KMS-11 (cell line): ENCODE measurements at regions not wholly inside any gene's neighbourhood (a gene's known extent, or its start where the extent isn't known, plus 50 kb on each side); places are given as distances from the start of the nearest gene placed in this dataset.

Source experiments
- H2AFZ ChIP-seq: fragments of 200-600 bp; sonication (generic); 2 replicates; pipeline ENCODE4 v1.6.1; 2016; ENCODE audit warnings: antibody characterized with exemption, mixed run types, low read depth
- H3K27ac ChIP-seq: fragments of 200-600 bp; sonication (generic); 2 replicates; pipeline ENCODE4 v1.6.1; 2016; ENCODE audit warnings: mild to moderate bottlenecking, mixed run types
- H3K27me3 ChIP-seq: fragments of 200-600 bp; sonication (generic); 2 replicates; pipeline ENCODE4 v1.6.1; 2017; ENCODE audit warnings: mild to moderate bottlenecking, low read depth, mixed run types, moderate library complexity; ENCODE audit not compliant: insufficient read depth
- H3K36me3 ChIP-seq: fragments of 200-600 bp; sonication (generic); 2 replicates; pipeline ENCODE4 v1.6.1; 2017; ENCODE audit warnings: mild to moderate bottlenecking, mixed run types; ENCODE audit not compliant: insufficient read depth
- H3K4me1 ChIP-seq: fragments of 200-600 bp; sonication (generic); 2 replicates; pipeline ENCODE4 v1.6.1; 2016; ENCODE audit warnings: mild to moderate bottlenecking, low read depth, mixed run types; ENCODE audit not compliant: poor library complexity, severe bottlenecking
- H3K4me2 ChIP-seq: fragments of 200-600 bp; sonication (generic); 2 replicates; pipeline ENCODE4 v1.7.0; 2016; ENCODE audit warnings: mild to moderate bottlenecking, mixed run types
- H3K4me3 ChIP-seq: fragments of 200-600 bp; sonication (generic); IDR thresholded peaks from 2 replicates; pipeline ENCODE4 v1.6.1; 2017; ENCODE audit warnings: low read depth, low read length, mixed read lengths; ENCODE audit not compliant: insufficient read depth
- H3K79me2 ChIP-seq: fragments of 200-600 bp; sonication (generic); 2 replicates; pipeline ENCODE4 v1.6.1; 2016; ENCODE audit warnings: low read depth, mixed run types; ENCODE audit not compliant: insufficient read depth
- H3K9ac ChIP-seq: fragments of 200-600 bp; sonication (generic); 2 replicates; pipeline ENCODE4 v1.6.1; 2016; ENCODE audit warnings: mild to moderate bottlenecking, mixed run types
- H4K20me1 ChIP-seq: fragments of 200-600 bp; sonication (generic); 2 replicates; pipeline ENCODE4 v1.6.1; 2016; ENCODE audit warnings: mild to moderate bottlenecking, mixed run types; ENCODE audit not compliant: insufficient read depth
- CTCF ChIP-seq: fragments of 200-600 bp; sonication (generic); conservative IDR thresholded peaks from 2 replicates; pipeline ENCODE4 v1.6.1; 2017; ENCODE audit warnings: low read depth, mild to moderate bottlenecking, antibody characterized with exemption, low read length, moderate library complexity, mixed read lengths

GRCh38 chr6:165862813-165863212, 199.8 kb upstream of the PDE10A start:
- no peak overlapping the region for H3K9ac ChIP-seq
- no peak for TF ChIP-seq CTCF
- peak overlapping the region; percentile 58 for H3K4me2 ChIP-seq
- H3K4me1 ChIP-seq: peaks cover 54% of the 10 kb centered on the region
- no peak overlapping the region for H3K4me3 ChIP-seq
- no peak overlapping the region for H2AFZ ChIP-seq
- H4K20me1 ChIP-seq: no peaks in the 10 kb centered on the region
- H3K27ac ChIP-seq: peak overlapping the region; percentile 51; the same call in 1 of the 2 replicates
- no peaks in the 10 kb centered on the region for H3K36me3 ChIP-seq
- H3K79me2 ChIP-seq: no peaks in the 10 kb centered on the region
- H3K27me3 ChIP-seq: no peaks in the 10 kb centered on the region

GRCh38 chr6:165861226-165861625, 198.2 kb upstream of the PDE10A start:
- no peak for TF ChIP-seq CTCF
- Histone ChIP-seq H3K79me2 (no peaks in the 10 kb centered on the region), H3K27me3 (no peaks in the 10 kb centered on the region), H2AFZ (no peak overlapping the region), H3K4me3 (no peak overlapping the region), H3K27ac (no peak overlapping the region), H3K9ac (no peak overlapping the region), H3K4me2 (peak overlapping the region; percentile 58; the same call in 1 of the 2 replicates), H4K20me1 (no peaks in the 10 kb centered on the region), H3K4me1 (peaks cover 54% of the 10 kb centered on the region), H3K36me3 (no peaks in the 10 kb centered on the region)

- Histone ChIP-seq H3K4me3 (no peak overlapping the region), H3K27me3 (no peaks in the 10 kb centered on the region), H3K27ac (no peak overlapping the region), H3K4me2 (no peak overlapping the region), H3K36me3 (no peaks in the 10 kb centered on the region), H3K4me1 (peaks cover 29% of the 10 kb centered on the region), H2AFZ (no peak overlapping the region), H3K9ac (no peak overlapping the region), H4K20me1 (no peaks in the 10 kb centered on the region), H3K79me2 (no peaks in the 10 kb centered on the region)
- 0 out of 2 replicates have a peak, but pooled peaks have one; percentile 10 for TF ChIP-seq CTCF
Observed at GRCh38 chr6:165858586-165858985, 195.5 kb upstream of the PDE10A start.

GRCh38 chr6:165855856-165856255, 192.8 kb upstream of the PDE10A start:
- no peak overlapping the region for H3K4me3 ChIP-seq
- no peaks in the 10 kb centered on the region for H3K79me2 ChIP-seq
- no peaks in the 10 kb centered on the region for H4K20me1 ChIP-seq
- H3K27ac ChIP-seq: no peak overlapping the region
- H3K9ac ChIP-seq: no peak overlapping the region
- no peak overlapping the region for H2AFZ ChIP-seq
- no peak for TF ChIP-seq CTCF
- H3K4me1 ChIP-seq: peaks cover 2% of the 10 kb centered on the region
- no peaks in the 10 kb centered on the region for H3K36me3 ChIP-seq
- H3K27me3 ChIP-seq: no peaks in the 10 kb centered on the region
- H3K4me2 ChIP-seq: no peak overlapping the region
